Adrenal gland (tissue), 5 donors: ENCODE measurements at regions not wholly inside any gene's neighbourhood (a gene's known extent, or its start where the extent isn't known, plus 50 kb on each side); places are given as distances from the start of the nearest gene placed in this dataset.

Source experiments
- POLR2A ChIP-seq, 2 donors: fragments of 450-650 bp; IDR thresholded peaks; one replicate each; pipeline ENCODE4 v1.6.1; 2017; ENCODE audit warnings: antibody characterized with exemption in 2 of 2, mild to moderate bottlenecking in 2 of 2, moderate library complexity in 1 of 2
- TF ChIP-seq, protein P1 (sequence below), 6 experiments: fragments of 450-650 bp in 4 of 6; fragments of 200-600 bp in 2 of 6; sonication (generic) in 1 of 6; IDR thresholded peaks; 1 replicate in 5 of 6; 2 replicates in 1 of 6; pipeline versions ENCODE4 v1.5.1 to v1.8.0; 2016 to 2021; ENCODE audit warnings: antibody characterized with exemption in 6 of 6, mild to moderate bottlenecking in 2 of 6, moderate library complexity in 1 of 6
- donor health status: DM: no; HTN: no; CAD: no.

DNA sequence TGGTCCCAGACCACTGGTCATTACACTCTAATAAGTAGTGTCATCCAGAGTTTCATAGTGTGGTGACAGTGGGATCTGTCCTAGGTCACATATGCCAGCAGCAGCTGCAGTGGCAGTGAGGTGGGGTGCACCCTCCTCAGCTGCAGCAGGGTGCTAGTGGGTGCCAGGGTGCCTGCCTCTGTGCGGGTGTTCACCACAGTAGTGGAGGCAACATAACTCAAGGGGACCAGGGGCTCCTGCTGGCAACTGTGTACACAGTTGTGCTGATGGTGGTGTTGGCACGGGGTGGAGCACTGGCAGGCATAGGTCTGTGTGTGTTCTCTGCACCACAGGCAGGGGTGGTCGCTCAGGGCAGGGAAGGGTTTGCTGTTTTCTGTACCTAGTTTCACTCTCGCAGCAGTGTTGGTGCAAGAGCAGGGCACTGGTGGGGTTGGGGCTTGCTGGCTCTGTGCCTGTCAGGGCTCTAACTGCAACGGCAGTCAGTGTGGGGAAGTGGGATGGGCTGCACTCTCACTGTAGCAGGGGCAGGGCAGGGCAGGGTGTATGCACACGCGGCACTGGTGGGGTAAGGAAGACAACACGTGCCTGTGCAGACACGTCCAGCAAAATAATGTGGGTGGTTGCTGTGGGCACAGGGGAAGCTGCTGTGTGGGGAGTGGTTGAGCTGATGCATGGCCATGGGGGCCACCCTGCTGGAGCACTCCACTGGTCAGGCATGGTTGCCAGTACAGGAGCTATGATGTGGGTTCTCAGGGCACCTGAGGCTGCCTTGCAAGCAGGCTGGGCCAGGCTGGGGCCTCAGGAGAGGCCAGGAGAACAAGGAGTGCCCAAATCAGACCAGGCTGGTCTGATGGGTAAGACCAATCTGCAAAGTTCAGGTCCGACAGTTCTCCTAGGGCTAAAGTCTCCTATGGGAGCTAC, 226.6 kb downstream of the MEIS1 start:
- TF ChIP-seq, protein P1, sequence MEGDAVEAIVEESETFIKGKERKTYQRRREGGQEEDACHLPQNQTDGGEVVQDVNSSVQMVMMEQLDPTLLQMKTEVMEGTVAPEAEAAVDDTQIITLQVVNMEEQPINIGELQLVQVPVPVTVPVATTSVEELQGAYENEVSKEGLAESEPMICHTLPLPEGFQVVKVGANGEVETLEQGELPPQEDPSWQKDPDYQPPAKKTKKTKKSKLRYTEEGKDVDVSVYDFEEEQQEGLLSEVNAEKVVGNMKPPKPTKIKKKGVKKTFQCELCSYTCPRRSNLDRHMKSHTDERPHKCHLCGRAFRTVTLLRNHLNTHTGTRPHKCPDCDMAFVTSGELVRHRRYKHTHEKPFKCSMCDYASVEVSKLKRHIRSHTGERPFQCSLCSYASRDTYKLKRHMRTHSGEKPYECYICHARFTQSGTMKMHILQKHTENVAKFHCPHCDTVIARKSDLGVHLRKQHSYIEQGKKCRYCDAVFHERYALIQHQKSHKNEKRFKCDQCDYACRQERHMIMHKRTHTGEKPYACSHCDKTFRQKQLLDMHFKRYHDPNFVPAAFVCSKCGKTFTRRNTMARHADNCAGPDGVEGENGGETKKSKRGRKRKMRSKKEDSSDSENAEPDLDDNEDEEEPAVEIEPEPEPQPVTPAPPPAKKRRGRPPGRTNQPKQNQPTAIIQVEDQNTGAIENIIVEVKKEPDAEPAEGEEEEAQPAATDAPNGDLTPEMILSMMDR (IDR thresholded peaks at IDR 0.05) = no peak
- TF ChIP-seq POLR2A (IDR thresholded peaks at IDR 0.05) = no peak
